K562 (cell line): ENCODE measurements at regions not wholly inside any gene's neighbourhood (a gene's known extent, or its start where the extent isn't known, plus 50 kb on each side); places are given as distances from the start of the nearest gene placed in this dataset.

ENCODE experiments used
- ATF3 ChIP-seq, 2 experiments: fragments of 450-650 bp in 1 of 2; sonication (generic) in 1 of 2; formaldehyde crosslinking in 1 of 2; IDR thresholded peaks in 1 of 2; conservative IDR thresholded peaks in 1 of 2; 2 replicates each; pipeline versions ENCODE4 v1.6.1 to v1.8.1; 2016 to 2023; ENCODE audit warnings: mild to moderate bottlenecking in 2 of 2, moderate library complexity in 2 of 2, inconsistent platforms in 1 of 2, missing genetic modification reagents in 1 of 2
- EZH2 ChIP-seq: IDR thresholded peaks from 2 replicates; pipeline ENCODE4 v1.6.1; 2012; ENCODE audit warnings: low read depth, mild to moderate bottlenecking, inconsistent platforms, low read length, borderline replicate concordance
- FOS ChIP-seq: IDR thresholded peaks from 3 replicates; pipeline ENCODE4 v1.6.1; 2011; ENCODE audit not compliant: insufficient read length; ENCODE audit errors: extremely low read depth
- ZNF398 ChIP-seq: fragments of 250-450 bp; sonication (Bioruptor Pico); IDR thresholded peaks from 2 replicates; pipeline ENCODE4 v1.8.0; 2021; ENCODE audit warnings: moderate library complexity, mild to moderate bottlenecking, inconsistent platforms

- TF ChIP-seq EZH2 (no peak), FOS (no peak), ZNF398 (CRISPR knock-in tag) (no peak), ATF3 (IDR thresholded peaks at IDR 0.05) (no peak), ATF3 (CRISPR knock-in tag; conservative IDR thresholded peaks at IDR 0.05) (no peak)
Observed at GRCh38 chr17:54789101-54789880, 111.4 kb upstream of the TOM1L1 start.
